ENCODE measurements at regions not wholly inside any gene's neighbourhood (a gene's known extent, or its start where the extent isn't known, plus 50 kb on each side); places are given as distances from the start of the nearest gene placed in this dataset.

GRCh38 chr7:155188821-155189581, 108.7 kb upstream of the INSIG1 start:
- Mint-ChIP-seq H3K27me3 (peaks cover 46% of the 10 kb centered on the region), H3K4me3 (no peak overlapping the region), H3K9me3 (peaks cover 25% of the 10 kb centered on the region), H3K4me1 (peaks cover 9% of the 10 kb centered on the region), H3K36me3 (no peaks in the 10 kb centered on the region), H3K27ac (no peak overlapping the region)
- DNase-seq: no peak
- CTCF ChIA-PET: interaction anchor here (0.8 to 2.8 kb wide), 8 partner anchors 10 to 262 kb away, joined by 3 to 16 read pairs (median 4); no protein-coding TSS in a partner anchor

- CTCF ChIA-PET: interaction anchor here (0.9 to 2.8 kb wide), 9 partner anchors 9 to 262 kb away, joined by 3 to 16 read pairs (median 4); no protein-coding TSS in a partner anchor
- Mint-ChIP-seq H3K27me3 (peaks cover 49% of the 10 kb centered on the region), H3K9me3 (peaks cover 23% of the 10 kb centered on the region), H3K27ac (no peak overlapping the region), H3K4me3 (no peak overlapping the region), H3K4me1 (peaks cover 9% of the 10 kb centered on the region), H3K36me3 (no peaks in the 10 kb centered on the region)
- DNase-seq: no peak
Observed at GRCh38 chr7:155189590-155189989, 108.1 kb upstream of the INSIG1 start.

GRCh38 chr7:155190688-155191087, 107.0 kb upstream of the INSIG1 start:
- peak; percentile 62 for DNase-seq
- peaks cover 9% of the 10 kb centered on the region for H3K4me1 Mint-ChIP-seq
- H3K36me3 Mint-ChIP-seq: no peaks in the 10 kb centered on the region
- peaks cover 14% of the 10 kb centered on the region for H3K9me3 Mint-ChIP-seq
- no peak overlapping the region for H3K4me3 Mint-ChIP-seq
- no peak overlapping the region for H3K27ac Mint-ChIP-seq
- CTCF ChIA-PET: interaction anchor here (0.9 to 2.8 kb wide), 6 partner anchors 10 to 263 kb away, joined by 3 to 16 read pairs (median 7); no protein-coding TSS in a partner anchor
- peaks cover 48% of the 10 kb centered on the region for H3K27me3 Mint-ChIP-seq

- H3K27ac Mint-ChIP-seq: no peak overlapping the region
- peaks cover 9% of the 10 kb centered on the region for H3K4me1 Mint-ChIP-seq
- peaks cover 11% of the 10 kb centered on the region for H3K9me3 Mint-ChIP-seq
- H3K36me3 Mint-ChIP-seq: peaks cover 2% of the 10 kb centered on the region
- DNase-seq: no peak
- no peak overlapping the region for H3K4me3 Mint-ChIP-seq
- H3K27me3 Mint-ChIP-seq: peaks cover 48% of the 10 kb centered on the region
- CTCF ChIA-PET: interaction anchor here (0.5 to 2.8 kb wide), 5 partner anchors 14 to 264 kb away, joined by 3 to 16 read pairs (median 9); no protein-coding TSS in a partner anchor
Observed at GRCh38 chr7:155191137-155191536, 106.5 kb upstream of the INSIG1 start.

- H3K9me3 Mint-ChIP-seq: peaks cover 7% of the 10 kb centered on the region
- H3K36me3 Mint-ChIP-seq: peaks cover 2% of the 10 kb centered on the region
- H3K27ac Mint-ChIP-seq: no peak overlapping the region
- CTCF ChIA-PET: interaction anchor here (1.3 kb wide), 1 partner anchor 107 kb away, joined by 4 read pairs; no protein-coding TSS in a partner anchor
- H3K27me3 Mint-ChIP-seq: peaks cover 53% of the 10 kb centered on the region
- DNase-seq: no peak
- peaks cover 9% of the 10 kb centered on the region for H3K4me1 Mint-ChIP-seq
- H3K4me3 Mint-ChIP-seq: no peak overlapping the region
Observed at GRCh38 chr7:155191901-155192478, 105.7 kb upstream of the INSIG1 start.

GRCh38 chr7:155192961-155193640, 104.6 kb upstream of the INSIG1 start:
- H3K27me3 Mint-ChIP-seq: peaks cover 51% of the 10 kb centered on the region
- CTCF ChIA-PET: interaction anchor here (1.0 kb wide), 1 partner anchor 150 kb away, joined by 4 read pairs; no protein-coding TSS in a partner anchor
- DNase-seq: no peak
- no peak overlapping the region for H3K27ac Mint-ChIP-seq
- peaks cover 2% of the 10 kb centered on the region for H3K36me3 Mint-ChIP-seq
- peaks cover 5% of the 10 kb centered on the region for H3K9me3 Mint-ChIP-seq
- H3K4me1 Mint-ChIP-seq: peaks cover 9% of the 10 kb centered on the region
- no peak overlapping the region for H3K4me3 Mint-ChIP-seq

GRCh38 chr7:155193716-155194115, 104.0 kb upstream of the INSIG1 start:
- Mint-ChIP-seq H3K9me3 (peaks cover 5% of the 10 kb centered on the region), H3K36me3 (peaks cover 2% of the 10 kb centered on the region), H3K27ac (no peak overlapping the region), H3K4me3 (no peak overlapping the region), H3K4me1 (peaks cover 3% of the 10 kb centered on the region), H3K27me3 (peaks cover 51% of the 10 kb centered on the region)
- CTCF ChIA-PET: interaction anchor here (1.0 kb wide), 1 partner anchor 150 kb away, joined by 4 read pairs; no protein-coding TSS in a partner anchor
- no peak for DNase-seq

GRCh38 chr7:155194382-155195140, 103.1 kb upstream of the INSIG1 start:
- Mint-ChIP-seq H3K27ac (no peak overlapping the region), H3K4me1 (peaks cover 10% of the 10 kb centered on the region), H3K4me3 (no peak overlapping the region), H3K36me3 (peaks cover 2% of the 10 kb centered on the region), H3K9me3 (peaks cover 5% of the 10 kb centered on the region), H3K27me3 (peaks cover 49% of the 10 kb centered on the region)
- DNase-seq: no peak
- CTCF ChIA-PET: interaction anchor here (1.0 kb wide), 1 partner anchor 103 kb away, joined by 3 read pairs; the partner anchor contains the start of gene INSIG1

GRCh38 chr7:155195939-155196523, 101.6 kb upstream of the INSIG1 start:
- Mint-ChIP-seq H3K4me3 (no peak overlapping the region), H3K36me3 (peaks cover 2% of the 10 kb centered on the region), H3K9me3 (peaks cover 5% of the 10 kb centered on the region), H3K4me1 (peaks cover 7% of the 10 kb centered on the region), H3K27me3 (peaks cover 35% of the 10 kb centered on the region), H3K27ac (no peak overlapping the region)
- CTCF ChIA-PET: interaction anchor here (0.9 kb wide), 1 partner anchor 149 kb away, joined by 3 read pairs; no protein-coding TSS in a partner anchor
- DNase-seq: no peak

- no peak for DNase-seq
- CTCF ChIA-PET: interaction anchor here (0.7 kb wide), 1 partner anchor 9 kb away, joined by 3 read pairs; no protein-coding TSS in a partner anchor
- H3K4me1 Mint-ChIP-seq: peaks cover 7% of the 10 kb centered on the region
- peaks cover 5% of the 10 kb centered on the region for H3K9me3 Mint-ChIP-seq
- no peak overlapping the region for H3K27ac Mint-ChIP-seq
- peaks cover 23% of the 10 kb centered on the region for H3K27me3 Mint-ChIP-seq
- H3K36me3 Mint-ChIP-seq: peaks cover 2% of the 10 kb centered on the region
- no peak overlapping the region for H3K4me3 Mint-ChIP-seq
Observed at GRCh38 chr7:155198196-155198892, 99.3 kb upstream of the INSIG1 start.

GRCh38 chr7:155198901-155199845, 98.5 kb upstream of the INSIG1 start:
- CTCF ChIA-PET: interaction anchor here (0.7 kb wide), 1 partner anchor 9 kb away, joined by 3 read pairs; no protein-coding TSS in a partner anchor
- H3K36me3 Mint-ChIP-seq: peaks cover 2% of the 10 kb centered on the region
- peaks cover 21% of the 10 kb centered on the region for H3K27me3 Mint-ChIP-seq
- no peak overlapping the region for H3K27ac Mint-ChIP-seq
- H3K4me3 Mint-ChIP-seq: no peak overlapping the region
- H3K4me1 Mint-ChIP-seq: peaks cover 7% of the 10 kb centered on the region
- H3K9me3 Mint-ChIP-seq: peaks cover 5% of the 10 kb centered on the region
- DNase-seq: no peak

Measured in activated naive CD4-positive, alpha-beta T cell treated with anti-CD3 and anti-CD28 coated beads, Interleukin-2, amount 10 ng/mL, durations not matched to agents 7 days and 5 days (primary cell).